Pancreas (tissue), 10 donors: ENCODE measurements at regions not wholly inside any gene's neighbourhood (a gene's known extent, or its start where the extent isn't known, plus 50 kb on each side); places are given as distances from the start of the nearest gene placed in this dataset.

Source experiments
- ATAC-seq, 4 donors: fragments of 200-7000 bp; cut with Tn5 transposase; one replicate each; pipeline versions ENCODE4 v1.8.0 to v1.9.1; 2020; ENCODE audit warnings: mild to moderate bottlenecking in 4 of 4, moderate library complexity in 4 of 4
- DNase-seq, 6 donors: peaks; one replicate each; pipeline ENCODE4 v3.0.0-alpha.2; 2020
- FAIRE-seq: peaks from 2 replicates; lab custom pipeline; 2012; peaks lifted over from hg19 to GRCh38; lab: Jason Lieb, UNC
- H3K27ac ChIP-seq, 4 donors: fragments of 200-600 bp; sonication (generic); 1 replicate in 3 of 4; 2 replicates in 1 of 4; pipeline versions ENCODE4 v1.5.0 to v1.8.0; 2020
- H3K27me3 ChIP-seq, 4 donors: fragments of 200-600 bp; one replicate each; pipeline ENCODE4 v1.8.0; 2021
- H3K36me3 ChIP-seq, 3 donors: fragments of 200-600 bp; sonication (generic) in 1 of 3; one replicate each; pipeline versions ENCODE4 v1.5.0 to v1.8.0; 2020 to 2021
- H3K4me1 ChIP-seq, 3 donors: fragments of 200-600 bp; one replicate each; pipeline ENCODE4 v1.8.0; 2021
- H3K4me3 ChIP-seq, 4 donors: fragments of 200-600 bp; sonication (generic) in 2 of 4; one replicate each; pipeline versions ENCODE4 v1.5.0 to v1.8.0; 2020 to 2021
- H3K9me3 ChIP-seq, 4 donors: fragments of 200-600 bp; one replicate each; pipeline ENCODE4 v1.8.0; 2021
- CTCF ChIP-seq, 4 donors: fragments of 200-600 bp; sonication (generic) in 3 of 4; IDR thresholded peaks; one replicate each; pipeline versions ENCODE4 v1.5.0 to v1.8.0; 2021; ENCODE audit warnings: antibody characterized with exemption in 4 of 4
- WGBS, 2 donors: extraction: QIAGEN DNeasy Blood & Tissue Kit; methylation state at CpG; one replicate each; pipeline ENCODE4 v1.1.7; 2013; 5-methylcytosine and 5-hydroxymethylcytosine counted together
- intact Hi-C, 3 donors: fragments of 100-400 bp; cut with DNase I; formaldehyde crosslinking; loops; one replicate each; pipeline versions ENCODE4 v1.11.1 to v1.14.2; 2022
- donor health status: healthy with polysubstance abuse.
- donor health status: DM: no; HTN: no; CAD: no; lungs with moderate emphysema.
- donor health status: DM: no; HTN: no; CAD: no.
- donor health status: control.
- donor health status: control.
- donor health status: Bipolar disorder and iron deficiency.
- donor health status: DM: yes; HTN: yes; CAD: no.
- donor health status: DM: no; HTN: no; CAD: no.
- donor health status: DM: no; HTN: no; CAD: no.
- donor health status: DM: yes; HTN: yes; CAD: no.

- Histone ChIP-seq H3K4me3 (no peak overlapping the region), H3K36me3 (no peaks in the 10 kb centered on the region), H3K27me3 (no peaks in the 10 kb centered on the region), H3K9me3 (no peaks in the 10 kb centered on the region), H3K4me1 (peaks cover 0 to 11% (median 9%) of the 10 kb centered on the region in 3 donors), H3K27ac (no peak overlapping the region)
- no peak for TF ChIP-seq CTCF (IDR thresholded peaks at IDR 0.05)
- 46 to 56% methylated on average over 2 of the region's 2 CpGs for WGBS, 2 donors
- peak in 1 of 6 donors; percentile 13 for DNase-seq
- peak; percentile 71 to 86 (median 77) for ATAC-seq
- FAIRE-seq: no peak
- intact Hi-C loops: no loop called here
Measured at GRCh38 chr1:168947041-168947440, 159.4 kb upstream of the ATP1B1 start.

DNA sequence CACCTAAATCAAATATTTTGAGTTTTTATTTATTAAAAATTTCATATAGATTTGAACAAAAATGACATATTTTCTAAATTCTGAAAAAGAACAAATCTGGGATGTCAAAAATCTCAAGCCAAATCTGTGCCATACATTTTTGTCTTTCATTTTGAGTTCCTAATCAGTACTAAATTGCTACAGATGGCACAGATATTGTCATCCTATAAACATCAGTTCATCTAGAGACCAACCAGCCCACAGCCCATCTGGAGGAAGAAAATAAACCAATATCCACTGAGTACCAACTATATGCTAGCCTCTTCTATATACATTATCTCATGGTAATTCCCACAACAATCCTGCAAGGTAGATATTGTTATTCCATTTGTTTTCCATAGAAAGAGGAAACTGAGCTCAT lies 156.8 kb upstream of the ATP1B1 start:
- peaks cover 0 to 11% (median 9%) of the 10 kb centered on the region in 3 donors for H3K4me1 ChIP-seq
- H3K27me3 ChIP-seq: no peaks in the 10 kb centered on the region
- H3K27ac ChIP-seq: no peak overlapping the region
- no peak for TF ChIP-seq CTCF (IDR thresholded peaks at IDR 0.05)
- no peak for FAIRE-seq
- ATAC-seq: no peak
- H3K4me3 ChIP-seq: no peak overlapping the region
- no peaks in the 10 kb centered on the region for H3K9me3 ChIP-seq
- intact Hi-C loops: no loop called here
- DNase-seq: no peak
- H3K36me3 ChIP-seq: no peaks in the 10 kb centered on the region

- intact Hi-C loops: no loop called here
Measured at GRCh38 chr1:168957818-168958217, 148.7 kb upstream of the ATP1B1 start.

DNA sequence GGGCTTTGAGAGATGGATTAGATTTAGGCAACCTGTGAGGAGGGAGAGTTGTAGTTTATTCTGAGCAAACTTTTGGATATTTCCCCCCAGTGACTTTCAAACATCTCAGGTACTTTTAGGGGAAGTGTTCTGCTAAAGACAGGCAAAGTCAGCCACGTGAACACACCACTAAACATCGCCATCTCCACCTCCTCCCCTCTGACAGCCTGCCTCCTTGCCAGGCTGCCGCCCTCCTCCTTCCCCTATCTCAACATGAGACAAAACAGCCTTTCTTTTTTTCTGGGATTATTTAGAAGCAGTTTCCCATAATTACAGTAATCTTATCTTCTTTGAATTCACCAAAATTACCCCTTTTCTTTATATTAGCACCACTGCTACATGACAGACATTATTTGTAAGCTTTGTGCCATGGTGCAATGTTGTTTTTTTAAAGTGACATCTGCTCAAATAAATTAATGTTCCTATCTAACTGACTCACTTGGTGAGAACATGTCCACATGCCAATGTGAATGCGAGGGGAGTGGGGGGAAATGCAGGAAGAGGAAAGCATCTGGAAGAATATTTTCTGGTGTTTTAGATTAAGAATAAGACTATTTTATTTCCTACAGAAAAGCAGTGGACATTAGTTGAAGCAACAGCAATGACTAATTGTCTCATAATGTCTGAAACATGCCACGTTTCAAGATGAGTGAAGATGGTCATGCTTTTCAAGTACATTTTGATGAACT lies 147.8 kb upstream of the ATP1B1 start:
- 68 to 78% methylated on average over 5 of the region's 5 CpGs for WGBS, 2 donors
- FAIRE-seq: no peak
- Histone ChIP-seq H3K4me3 (no peak overlapping the region), H3K36me3 (no peaks in the 10 kb centered on the region), H3K27ac (no peak overlapping the region), H3K4me1 (no peaks in the 10 kb centered on the region), H3K9me3 (no peaks in the 10 kb centered on the region), H3K27me3 (no peaks in the 10 kb centered on the region)
- DNase-seq: no peak
- intact Hi-C loops: no loop called here
- no peak for ATAC-seq
- TF ChIP-seq CTCF (IDR thresholded peaks at IDR 0.05): no peak

More at GRCh38 chr1:168957818-168958217, 148.7 kb upstream of the ATP1B1 start:
- H3K9me3 ChIP-seq: no peaks in the 10 kb centered on the region
- ATAC-seq: no peak
- no peak for TF ChIP-seq CTCF (IDR thresholded peaks at IDR 0.05)
- no peak for FAIRE-seq
- no peak overlapping the region for H3K27ac ChIP-seq
- no peaks in the 10 kb centered on the region for H3K27me3 ChIP-seq
- H3K4me1 ChIP-seq: no peaks in the 10 kb centered on the region
- no peaks in the 10 kb centered on the region for H3K36me3 ChIP-seq
- DNase-seq: no peak
- WGBS, 2 donors: 87 to 96% methylated on average over 2 of the region's 2 CpGs
- H3K4me3 ChIP-seq: no peak overlapping the region

- intact Hi-C loops: no loop called here
Measured at GRCh38 chr1:168959382-168959781, 147.1 kb upstream of the ATP1B1 start.

More at GRCh38 chr1:168959382-168959781, 147.1 kb upstream of the ATP1B1 start:
- Histone ChIP-seq H3K4me3 (no peak overlapping the region), H3K9me3 (no peaks in the 10 kb centered on the region), H3K36me3 (no peaks in the 10 kb centered on the region), H3K4me1 (no peaks in the 10 kb centered on the region), H3K27me3 (no peaks in the 10 kb centered on the region), H3K27ac (no peak overlapping the region)
- no peak for TF ChIP-seq CTCF (IDR thresholded peaks at IDR 0.05)
- no peak for DNase-seq
- 83 to 84% methylated on average over 2 of the region's 2 CpGs for WGBS, 2 donors
- ATAC-seq: no peak
- no peak for FAIRE-seq
